ENCODE measurements at regions not wholly inside any gene's neighbourhood (a gene's known extent, or its start where the extent isn't known, plus 50 kb on each side); places are given as distances from the start of the nearest gene placed in this dataset.

DNA sequence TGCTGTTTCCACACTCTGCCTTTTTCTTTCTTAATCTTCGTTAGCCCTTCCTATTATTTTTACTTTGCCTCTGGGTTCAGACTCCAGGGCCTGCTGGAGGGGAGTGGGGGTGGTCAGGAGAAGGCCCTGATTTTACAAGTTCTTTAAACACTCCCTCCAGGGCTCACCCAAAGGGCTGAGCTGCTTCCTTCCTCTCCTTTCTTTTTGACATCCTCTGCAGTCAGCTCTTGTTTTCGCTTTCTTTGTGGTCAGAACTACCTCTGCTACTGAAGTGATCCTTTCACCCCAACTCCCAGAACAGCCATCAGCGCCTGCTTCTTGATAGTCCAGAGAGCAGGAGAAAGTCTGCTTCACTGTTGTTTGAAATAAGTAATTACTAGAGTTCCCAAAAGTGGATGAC, 925.7 kb downstream of the EPHA4 start:
- TF ChIP-seq, protein P1, sequence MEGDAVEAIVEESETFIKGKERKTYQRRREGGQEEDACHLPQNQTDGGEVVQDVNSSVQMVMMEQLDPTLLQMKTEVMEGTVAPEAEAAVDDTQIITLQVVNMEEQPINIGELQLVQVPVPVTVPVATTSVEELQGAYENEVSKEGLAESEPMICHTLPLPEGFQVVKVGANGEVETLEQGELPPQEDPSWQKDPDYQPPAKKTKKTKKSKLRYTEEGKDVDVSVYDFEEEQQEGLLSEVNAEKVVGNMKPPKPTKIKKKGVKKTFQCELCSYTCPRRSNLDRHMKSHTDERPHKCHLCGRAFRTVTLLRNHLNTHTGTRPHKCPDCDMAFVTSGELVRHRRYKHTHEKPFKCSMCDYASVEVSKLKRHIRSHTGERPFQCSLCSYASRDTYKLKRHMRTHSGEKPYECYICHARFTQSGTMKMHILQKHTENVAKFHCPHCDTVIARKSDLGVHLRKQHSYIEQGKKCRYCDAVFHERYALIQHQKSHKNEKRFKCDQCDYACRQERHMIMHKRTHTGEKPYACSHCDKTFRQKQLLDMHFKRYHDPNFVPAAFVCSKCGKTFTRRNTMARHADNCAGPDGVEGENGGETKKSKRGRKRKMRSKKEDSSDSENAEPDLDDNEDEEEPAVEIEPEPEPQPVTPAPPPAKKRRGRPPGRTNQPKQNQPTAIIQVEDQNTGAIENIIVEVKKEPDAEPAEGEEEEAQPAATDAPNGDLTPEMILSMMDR (IDR thresholded peaks at IDR 0.05) = no peak
- TF ChIP-seq POLR2AphosphoS5 (IDR thresholded peaks at IDR 0.05) (no peak), POLR2A (IDR thresholded peaks at IDR 0.05) (no peak)
